Loucy (cell line): ENCODE measurements at regions not wholly inside any gene's neighbourhood (a gene's known extent, or its start where the extent isn't known, plus 50 kb on each side); places are given as distances from the start of the nearest gene placed in this dataset.
"Not testable (repeated sequence)": the region's sequence is repeated elsewhere in the genome, so short reads cannot be mapped to it uniquely, and the experiment has no call there.

Experiments used
- H2AFZ ChIP-seq: fragments of 200-600 bp; sonication (generic); 2 replicates; pipeline ENCODE4 v1.6.0; 2016; ENCODE audit warnings: antibody characterized with exemption, mild to moderate bottlenecking, low read length, moderate library complexity
- H3F3A ChIP-seq: fragments of 200-600 bp; 2 replicates; pipeline ENCODE4 v1.6.0; 2016; ENCODE audit warnings: antibody characterized with exemption, low read depth, mild to moderate bottlenecking
- H3K27me3 ChIP-seq: fragments of 200-600 bp; sonication (generic); 2 replicates; pipeline ENCODE4 v1.6.1; 2014; ENCODE audit warnings: low read length, mild to moderate bottlenecking; ENCODE audit not compliant: insufficient read depth, poor library complexity, severe bottlenecking
- H3K36me3 ChIP-seq: fragments of 200-600 bp; sonication (generic); 2 replicates; pipeline ENCODE4 v1.6.1; 2016; ENCODE audit warnings: low read length; ENCODE audit not compliant: insufficient read depth
- H3K4me1 ChIP-seq: fragments of 200-600 bp; sonication (generic); 2 replicates; pipeline ENCODE4 v1.5.1; 2014; ENCODE audit warnings: low read length, mild to moderate bottlenecking; ENCODE audit not compliant: insufficient read depth, poor library complexity, severe bottlenecking
- H3K4me2 ChIP-seq: fragments of 200-600 bp; sonication (generic); 2 replicates; pipeline ENCODE4 v1.6.0; 2014; ENCODE audit warnings: antibody characterized with exemption, low read length, low read depth, mild to moderate bottlenecking; ENCODE audit not compliant: poor library complexity, severe bottlenecking
- H3K4me3 ChIP-seq: fragments of 200-600 bp; sonication (generic); 2 replicates; pipeline ENCODE4 v1.5.1; 2014; ENCODE audit warnings: low read length, mild to moderate bottlenecking, mixed read lengths; ENCODE audit not compliant: poor library complexity, severe bottlenecking
- H3K79me2 ChIP-seq: fragments of 200-600 bp; sonication (generic); 2 replicates; pipeline ENCODE4 v1.6.1; 2014; ENCODE audit warnings: low read length; ENCODE audit not compliant: insufficient read depth
- H3K9ac ChIP-seq: fragments of 200-600 bp; sonication (generic); 2 replicates; pipeline ENCODE4 v1.6.0; 2014; ENCODE audit warnings: mild to moderate bottlenecking, low read depth, low read length, moderate library complexity; ENCODE audit not compliant: poor library complexity, severe bottlenecking
- H3K9me2 ChIP-seq: fragments of 200-600 bp; sonication (generic); replicated peaks from 2 replicates; pipeline ENCODE4 v1.6.1; 2016; ENCODE audit warnings: low read depth, low read length, mixed read lengths
- H3K9me3 ChIP-seq: fragments of 200-600 bp; sonication (generic); 2 replicates; pipeline ENCODE4 v1.6.1; 2014; ENCODE audit warnings: mild to moderate bottlenecking, antibody characterized with exemption, low read length, low read depth; ENCODE audit not compliant: insufficient read depth
- H4K20me1 ChIP-seq: fragments of 200-600 bp; sonication (generic); 2 replicates; pipeline ENCODE4 v1.6.0; 2014; ENCODE audit warnings: antibody characterized with exemption, low read length, mild to moderate bottlenecking; ENCODE audit not compliant: insufficient read depth, poor library complexity, severe bottlenecking
- CTCF ChIP-seq: fragments of 200-600 bp; sonication (generic); conservative IDR thresholded peaks from 2 replicates; pipeline ENCODE4 v1.5.1; 2014; ENCODE audit warnings: mild to moderate bottlenecking, antibody characterized with exemption, low read length
- EZH2phosphoT487 ChIP-seq: fragments of 200-600 bp; IDR thresholded peaks from 2 replicates; pipeline ENCODE4 v1.6.1; 2018; ENCODE audit warnings: antibody characterized with exemption, mild to moderate bottlenecking, moderate library complexity, borderline replicate concordance

DNA sequence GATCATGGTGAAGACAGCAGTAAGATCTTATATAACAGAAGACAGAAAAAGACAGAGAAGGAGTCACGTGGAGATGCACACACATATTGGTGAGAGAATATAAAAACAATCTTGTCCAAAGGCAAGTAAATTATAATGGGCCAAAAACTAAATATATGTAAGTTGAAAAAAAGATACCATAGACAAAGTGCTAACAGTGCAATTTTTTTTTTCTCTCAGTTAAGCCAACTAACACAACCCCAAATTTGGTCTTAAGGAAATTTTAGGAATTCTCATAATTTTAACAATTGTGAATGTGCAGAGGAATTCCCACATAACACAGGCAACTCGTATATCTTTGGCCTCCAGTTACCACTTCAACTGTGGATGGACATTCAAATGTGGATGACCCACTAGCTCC lies 432.2 kb downstream of the SOX2 start:
- TF ChIP-seq CTCF (no peak), EZH2phosphoT487 (no peak)
- Histone ChIP-seq H3K4me1 (no peaks in the 10 kb centered on the region), H4K20me1 (no peaks in the 10 kb centered on the region), H3K9me3 (no peaks in the 10 kb centered on the region), H3K9me2 (no peaks in the 10 kb centered on the region), H2AFZ (no peak overlapping the region), H3K4me3 (no peak overlapping the region), H3K9ac (no peak overlapping the region), H3K4me2 (no peak overlapping the region), H3K79me2 (no peaks in the 10 kb centered on the region), H3F3A (no peaks in the 10 kb centered on the region), H3K27me3 (no peaks in the 10 kb centered on the region), H3K36me3 (no peaks in the 10 kb centered on the region)

DNA sequence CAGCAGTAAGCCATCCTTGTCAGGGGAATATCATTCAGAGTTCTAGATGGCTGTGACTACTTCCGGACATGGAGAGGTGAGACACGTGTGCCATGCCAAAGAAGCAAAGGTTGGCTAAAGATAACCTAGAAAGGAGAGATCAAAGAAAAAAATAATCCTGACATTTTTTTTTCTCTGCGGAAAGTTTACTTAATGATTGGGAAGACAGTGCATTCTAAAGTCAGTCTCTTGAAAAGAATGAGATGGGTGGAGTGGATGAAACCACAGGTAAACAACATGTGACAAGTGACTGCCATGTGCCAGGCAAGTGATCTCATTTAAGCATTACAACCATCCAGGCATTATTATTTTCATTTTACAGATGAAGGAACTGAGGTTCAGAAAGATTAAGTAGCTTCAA lies 436.6 kb downstream of the SOX2 start:
- Histone ChIP-seq H3K9me3 (no peaks in the 10 kb centered on the region), H3K9ac (no peak overlapping the region), H3K9me2 (no peaks in the 10 kb centered on the region), H4K20me1 (no peaks in the 10 kb centered on the region), H3K36me3 (no peaks in the 10 kb centered on the region), H3K4me1 (no peaks in the 10 kb centered on the region), H3K4me3 (no peak overlapping the region), H3K27me3 (no peaks in the 10 kb centered on the region), H3K4me2 (no peak overlapping the region), H2AFZ (no peak overlapping the region), H3K79me2 (no peaks in the 10 kb centered on the region), H3F3A (no peaks in the 10 kb centered on the region)
- TF ChIP-seq CTCF: no peak
- TF ChIP-seq EZH2phosphoT487: no peak

- Histone ChIP-seq H3K4me2 (no peak overlapping the region), H3K79me2 (no peaks in the 10 kb centered on the region), H3K9ac (no peak overlapping the region), H2AFZ (no peak overlapping the region), H3K9me3 (no peaks in the 10 kb centered on the region), H3K4me3 (no peak overlapping the region), H4K20me1 (no peaks in the 10 kb centered on the region), H3K36me3 (no peaks in the 10 kb centered on the region), H3K27me3 (no peaks in the 10 kb centered on the region), H3F3A (no peaks in the 10 kb centered on the region), H3K9me2 (no peaks in the 10 kb centered on the region), H3K4me1 (no peaks in the 10 kb centered on the region)
- TF ChIP-seq CTCF: no peak
- no peak for TF ChIP-seq EZH2phosphoT487
These were observed 437.9 kb downstream of the SOX2 start for GRCh38 chr3:182149594-182149993.

DNA sequence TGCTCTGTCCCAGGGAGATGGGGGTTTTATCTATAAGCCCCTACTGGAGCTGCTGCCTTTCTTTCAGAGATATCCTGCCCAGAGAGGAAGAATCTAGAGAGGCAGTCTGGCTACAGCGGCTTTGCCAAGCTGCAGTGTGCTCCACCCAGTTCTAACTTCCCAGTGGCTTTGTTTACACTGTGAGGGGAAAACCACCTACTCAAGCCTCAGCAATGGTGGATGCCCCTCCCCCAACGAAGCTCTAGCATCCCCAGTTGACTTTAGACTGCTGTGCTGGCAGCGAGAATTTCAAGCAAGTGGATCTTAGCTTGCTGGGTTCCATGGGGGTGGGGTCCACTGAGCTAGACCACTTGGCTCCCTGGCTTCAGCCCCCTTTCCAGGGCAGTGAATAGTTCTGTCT lies 444.6 kb downstream of the SOX2 start:
- H4K20me1 ChIP-seq, H3K9me2 ChIP-seq, H3K27me3 ChIP-seq, H3K79me2 ChIP-seq, H3F3A ChIP-seq, H3K4me2 ChIP-seq, H3K9me3 ChIP-seq, H3K36me3 ChIP-seq, H3K4me3 ChIP-seq, H3K9ac ChIP-seq, H3K4me1 ChIP-seq, H2AFZ ChIP-seq: not testable (repeated sequence)
